ENCODE measurements at regions not wholly inside any gene's neighbourhood (a gene's known extent, or its start where the extent isn't known, plus 50 kb on each side); places are given as distances from the start of the nearest gene placed in this dataset.
"Not testable (repeated sequence)": the region's sequence is repeated elsewhere in the genome, so short reads cannot be mapped to it uniquely, and the experiment has no call there.

- TF ChIP-seq CTCF (optimal IDR thresholded peaks at IDR 0.05 in 1 of 3, IDR thresholded peaks at IDR 0.05 in 1 of 3, conservative IDR thresholded peaks at IDR 0.05 in 1 of 3; ENCODE audit: extremely low read depth in 1 of 3, insufficient read depth in 2 of 3, low read length in 3 of 3); EZH2 (IDR thresholded peaks at IDR 0.05; ENCODE audit: low read length): not testable (repeated sequence)
Measured at GRCh38 chr14:95625710-95626109, 60.5 kb upstream of the TCL1B start.
